ENCODE measurements at regions not wholly inside any gene's neighbourhood (a gene's known extent, or its start where the extent isn't known, plus 50 kb on each side); places are given as distances from the start of the nearest gene placed in this dataset.

DNA sequence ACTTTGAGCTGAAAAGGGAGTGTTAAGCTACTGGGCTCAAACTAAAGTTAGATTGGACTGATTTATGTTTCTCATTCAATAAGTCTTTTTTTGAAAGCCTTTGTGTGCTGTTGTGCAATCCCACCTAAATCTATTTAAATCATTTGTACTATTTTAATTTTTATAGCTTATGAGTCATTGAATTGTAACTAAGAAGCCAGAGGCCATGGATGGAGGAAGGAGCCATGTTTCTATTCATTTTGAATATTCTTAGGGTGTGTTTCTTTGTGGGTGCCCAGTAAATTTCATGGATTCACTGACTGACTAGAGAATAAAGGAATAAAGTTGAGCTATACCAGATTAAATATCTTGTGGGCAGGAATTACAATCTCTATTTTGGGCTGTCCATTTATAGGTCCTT is 238.5 kb downstream of the KIF4B start:
- no peak for TF ChIP-seq POLR2AphosphoS5 (IDR thresholded peaks at IDR 0.05; ENCODE audit: low read depth, low read length)
- TF ChIP-seq RAD21 (IDR thresholded peaks at IDR 0.05; ENCODE audit: low read depth), result no peak
- TF ChIP-seq, protein P1, sequence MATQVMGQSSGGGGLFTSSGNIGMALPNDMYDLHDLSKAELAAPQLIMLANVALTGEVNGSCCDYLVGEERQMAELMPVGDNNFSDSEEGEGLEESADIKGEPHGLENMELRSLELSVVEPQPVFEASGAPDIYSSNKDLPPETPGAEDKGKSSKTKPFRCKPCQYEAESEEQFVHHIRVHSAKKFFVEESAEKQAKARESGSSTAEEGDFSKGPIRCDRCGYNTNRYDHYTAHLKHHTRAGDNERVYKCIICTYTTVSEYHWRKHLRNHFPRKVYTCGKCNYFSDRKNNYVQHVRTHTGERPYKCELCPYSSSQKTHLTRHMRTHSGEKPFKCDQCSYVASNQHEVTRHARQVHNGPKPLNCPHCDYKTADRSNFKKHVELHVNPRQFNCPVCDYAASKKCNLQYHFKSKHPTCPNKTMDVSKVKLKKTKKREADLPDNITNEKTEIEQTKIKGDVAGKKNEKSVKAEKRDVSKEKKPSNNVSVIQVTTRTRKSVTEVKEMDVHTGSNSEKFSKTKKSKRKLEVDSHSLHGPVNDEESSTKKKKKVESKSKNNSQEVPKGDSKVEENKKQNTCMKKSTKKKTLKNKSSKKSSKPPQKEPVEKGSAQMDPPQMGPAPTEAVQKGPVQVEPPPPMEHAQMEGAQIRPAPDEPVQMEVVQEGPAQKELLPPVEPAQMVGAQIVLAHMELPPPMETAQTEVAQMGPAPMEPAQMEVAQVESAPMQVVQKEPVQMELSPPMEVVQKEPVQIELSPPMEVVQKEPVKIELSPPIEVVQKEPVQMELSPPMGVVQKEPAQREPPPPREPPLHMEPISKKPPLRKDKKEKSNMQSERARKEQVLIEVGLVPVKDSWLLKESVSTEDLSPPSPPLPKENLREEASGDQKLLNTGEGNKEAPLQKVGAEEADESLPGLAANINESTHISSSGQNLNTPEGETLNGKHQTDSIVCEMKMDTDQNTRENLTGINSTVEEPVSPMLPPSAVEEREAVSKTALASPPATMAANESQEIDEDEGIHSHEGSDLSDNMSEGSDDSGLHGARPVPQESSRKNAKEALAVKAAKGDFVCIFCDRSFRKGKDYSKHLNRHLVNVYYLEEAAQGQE (IDR thresholded peaks at IDR 0.05; ENCODE audit: low read depth), result no peak
- TF ChIP-seq, protein P2, sequence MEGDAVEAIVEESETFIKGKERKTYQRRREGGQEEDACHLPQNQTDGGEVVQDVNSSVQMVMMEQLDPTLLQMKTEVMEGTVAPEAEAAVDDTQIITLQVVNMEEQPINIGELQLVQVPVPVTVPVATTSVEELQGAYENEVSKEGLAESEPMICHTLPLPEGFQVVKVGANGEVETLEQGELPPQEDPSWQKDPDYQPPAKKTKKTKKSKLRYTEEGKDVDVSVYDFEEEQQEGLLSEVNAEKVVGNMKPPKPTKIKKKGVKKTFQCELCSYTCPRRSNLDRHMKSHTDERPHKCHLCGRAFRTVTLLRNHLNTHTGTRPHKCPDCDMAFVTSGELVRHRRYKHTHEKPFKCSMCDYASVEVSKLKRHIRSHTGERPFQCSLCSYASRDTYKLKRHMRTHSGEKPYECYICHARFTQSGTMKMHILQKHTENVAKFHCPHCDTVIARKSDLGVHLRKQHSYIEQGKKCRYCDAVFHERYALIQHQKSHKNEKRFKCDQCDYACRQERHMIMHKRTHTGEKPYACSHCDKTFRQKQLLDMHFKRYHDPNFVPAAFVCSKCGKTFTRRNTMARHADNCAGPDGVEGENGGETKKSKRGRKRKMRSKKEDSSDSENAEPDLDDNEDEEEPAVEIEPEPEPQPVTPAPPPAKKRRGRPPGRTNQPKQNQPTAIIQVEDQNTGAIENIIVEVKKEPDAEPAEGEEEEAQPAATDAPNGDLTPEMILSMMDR (IDR thresholded peaks at IDR 0.05 in 2 of 3, conservative IDR thresholded peaks at IDR 0.05 in 1 of 3; ENCODE audit: borderline replicate concordance in 1 of 3, insufficient read depth in 1 of 3, low read depth in 2 of 3, low read length in 2 of 3), result no peak
